NCI-H146 treated with DMSO at 0.1 percent for 48 hours (cell line): ENCODE measurements at regions not wholly inside any gene's neighbourhood (a gene's known extent, or its start where the extent isn't known, plus 50 kb on each side); places are given as distances from the start of the nearest gene placed in this dataset.
"Not testable (repeated sequence)": the region's sequence is repeated elsewhere in the genome, so short reads cannot be mapped to it uniquely, and the experiment has no call there.

ENCODE experiments used
- DNase-seq: peaks from one replicate; lab custom pipeline; 2025; ENCODE audit not compliant: unreplicated experiment; lab: John Stamatoyannopoulos, UW

DNA sequence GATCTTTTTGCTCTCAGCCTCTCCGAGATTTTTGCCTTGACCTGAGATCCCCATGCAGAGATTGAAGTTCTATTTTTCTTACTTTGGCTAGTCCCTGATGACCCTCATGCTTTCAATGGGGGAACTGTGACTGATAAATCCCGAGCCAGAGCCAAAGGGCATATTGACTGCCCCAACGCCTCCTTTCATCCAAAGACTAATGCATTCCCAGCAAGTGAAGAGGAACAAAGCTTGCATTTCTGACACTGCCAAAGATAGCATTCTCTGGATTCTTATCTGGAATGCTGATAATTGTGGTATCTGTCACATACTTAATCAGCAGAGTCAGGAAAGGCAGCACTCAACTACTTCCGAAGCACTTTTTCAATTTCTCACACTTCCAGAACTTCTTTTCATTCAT lies 152.3 kb upstream of the EGLN3 start:
- no peak for DNase-seq

DNA sequence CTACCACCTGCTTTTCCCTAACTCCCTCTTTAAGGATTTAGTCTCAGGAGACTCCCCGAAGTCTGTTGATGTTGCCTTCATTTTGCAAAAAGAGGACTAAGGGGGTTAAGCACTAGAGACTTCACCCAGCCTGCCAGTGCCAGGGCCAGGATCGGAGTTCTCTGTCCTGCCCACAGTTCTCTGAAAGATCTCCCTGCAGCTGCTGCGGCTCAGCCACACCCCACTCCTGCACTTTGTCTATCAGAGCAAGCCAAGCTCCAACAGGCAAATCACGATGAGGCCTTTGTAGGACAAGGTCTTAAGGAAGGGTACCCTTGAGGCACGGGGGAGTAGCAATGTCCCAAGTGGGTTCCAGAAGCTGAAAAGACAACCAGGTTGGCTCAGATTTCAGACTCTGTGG lies 148.8 kb upstream of the EGLN3 start:
- DNase-seq, result no peak

DNA sequence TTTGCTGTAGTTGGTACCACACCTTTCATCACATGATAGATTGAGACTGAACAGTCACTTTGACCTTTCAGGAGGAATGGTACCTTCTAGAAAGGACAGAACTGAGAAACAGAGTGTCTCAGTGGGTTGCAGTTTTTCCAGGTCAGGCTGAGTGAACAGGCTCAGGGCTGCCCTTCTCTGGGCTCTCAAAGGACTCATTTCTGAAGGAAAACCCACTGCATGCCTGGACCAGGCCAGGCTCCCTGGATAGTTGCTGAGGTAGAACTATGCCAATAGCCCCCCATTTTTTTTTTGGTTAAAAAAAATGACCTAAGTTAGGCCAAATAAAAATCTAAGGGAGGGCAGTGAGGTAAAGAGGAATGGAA lies 148.1 kb upstream of the EGLN3 start:
- DNase-seq, result no peak

DNA sequence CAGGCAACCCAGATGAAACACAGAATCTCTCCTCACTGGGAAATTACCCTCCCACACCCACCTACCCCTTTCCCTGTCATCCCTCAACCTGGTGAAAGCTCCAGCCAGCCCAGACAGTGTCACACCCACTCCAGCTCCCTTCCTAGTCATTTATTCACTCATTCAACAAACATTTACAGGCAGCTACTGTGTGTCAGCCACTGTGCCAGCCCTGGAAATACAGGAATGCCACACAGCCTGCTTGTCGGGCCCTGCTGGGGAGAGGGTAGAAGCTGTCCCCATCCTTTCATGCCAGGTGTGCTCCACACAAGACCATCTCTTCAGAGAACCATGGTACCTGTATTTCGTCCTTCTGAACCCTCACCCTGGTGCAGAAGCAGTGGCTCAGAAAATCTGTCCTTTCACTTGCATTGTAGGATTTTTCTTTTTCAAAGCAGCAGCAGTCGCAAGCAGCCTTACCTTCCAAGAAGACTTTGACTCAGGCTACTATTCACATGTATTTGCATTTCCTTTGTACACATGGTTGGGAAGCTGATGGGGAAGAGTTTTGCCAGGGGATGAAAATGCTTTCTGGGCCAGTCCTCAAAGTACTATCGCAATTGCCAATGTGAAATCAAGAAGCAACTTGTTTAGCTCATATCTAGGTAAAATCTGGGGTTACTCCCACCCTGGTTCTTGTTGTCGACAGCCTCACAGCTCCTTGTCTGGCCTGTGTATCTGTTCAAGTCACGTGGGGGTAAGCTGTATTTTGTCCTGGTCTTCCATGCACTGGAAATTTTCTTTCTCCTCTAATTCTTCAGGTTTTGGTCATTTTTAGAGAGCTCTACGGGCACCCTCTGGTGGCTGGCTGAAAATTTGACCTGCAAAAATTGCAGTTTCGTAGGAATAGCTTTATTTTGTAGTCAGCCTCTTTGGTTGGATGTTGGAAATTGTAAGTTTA lies 147.4 kb upstream of the EGLN3 start:
- DNase-seq, result no peak

- no peak for DNase-seq
These were observed 146.8 kb upstream of the EGLN3 start for GRCh38 chr14:34097644-34098043.

DNA sequence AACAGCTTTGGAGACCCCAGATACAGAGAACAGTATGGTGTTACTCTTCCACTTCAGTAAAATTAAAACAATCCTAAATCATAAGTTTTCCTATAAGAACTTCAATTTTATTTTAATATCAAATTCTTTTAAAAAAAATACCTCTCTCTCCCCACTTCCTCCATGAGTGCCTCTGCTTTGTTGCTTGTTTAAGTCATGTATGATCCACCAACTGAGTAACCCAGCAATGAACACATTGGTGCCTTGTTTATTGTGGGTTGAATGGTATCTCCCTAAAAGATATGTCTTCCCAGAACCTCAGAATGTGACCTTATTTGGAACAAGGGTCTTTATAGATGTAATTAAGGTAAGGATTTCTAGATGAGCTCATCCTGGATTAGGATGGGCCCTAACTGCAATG lies 143.5 kb upstream of the EGLN3 start:
- DNase-seq, result no peak

DNA sequence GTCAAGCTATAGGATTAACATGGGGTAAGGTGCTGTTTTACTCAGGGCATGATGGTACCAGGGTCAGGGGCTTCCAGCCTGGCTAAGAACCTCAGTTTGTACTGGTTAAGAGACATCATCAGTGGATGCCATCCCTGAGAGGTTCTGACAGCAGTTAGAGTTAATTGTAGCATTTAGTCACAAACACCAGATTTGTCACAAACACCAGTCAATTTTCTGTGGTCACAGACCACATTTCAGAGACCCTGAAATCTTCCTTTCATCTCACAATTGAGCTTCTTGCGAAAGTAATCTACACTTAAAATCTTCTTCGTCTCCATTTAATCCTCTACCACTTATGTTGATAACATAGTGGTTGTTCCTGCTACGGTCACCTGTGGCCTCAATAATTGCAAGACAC lies 143.0 kb upstream of the EGLN3 start:
- DNase-seq, result no peak

GRCh38 chr14:34090451-34090850 lies 139.6 kb upstream of the EGLN3 start:
- no peak for DNase-seq

- DNase-seq, result no peak
These were observed 138.0 kb upstream of the EGLN3 start for GRCh38 chr14:34088914-34089313.

GRCh38 chr14:34087571-34087970 lies 136.7 kb upstream of the EGLN3 start:
- no peak for DNase-seq

DNA sequence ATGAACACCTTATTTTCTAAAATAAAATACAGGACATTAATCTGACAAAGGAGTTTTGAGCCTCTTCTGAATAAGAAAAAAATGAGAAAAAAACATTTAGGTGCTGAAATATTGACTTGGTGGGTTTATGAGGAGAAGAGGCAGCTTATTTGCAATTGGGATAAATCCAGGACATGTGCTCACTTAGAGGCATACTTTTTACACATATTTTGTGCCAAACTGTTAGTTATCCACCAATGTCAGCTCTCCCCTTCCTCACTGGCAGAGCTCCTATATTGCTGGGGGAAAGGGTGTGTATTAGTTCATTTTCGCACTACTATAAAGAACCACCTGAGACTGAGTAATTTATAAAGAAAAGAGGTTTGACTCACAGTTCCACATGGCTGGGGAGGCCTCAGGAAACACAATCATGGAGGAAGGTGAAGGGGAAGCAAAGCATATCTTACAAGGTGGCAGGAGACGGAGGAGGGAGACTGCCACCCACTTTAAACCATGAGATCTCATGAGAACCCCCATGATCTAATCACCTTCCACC lies 135.4 kb upstream of the EGLN3 start:
- DNase-seq, result no peak

DNA sequence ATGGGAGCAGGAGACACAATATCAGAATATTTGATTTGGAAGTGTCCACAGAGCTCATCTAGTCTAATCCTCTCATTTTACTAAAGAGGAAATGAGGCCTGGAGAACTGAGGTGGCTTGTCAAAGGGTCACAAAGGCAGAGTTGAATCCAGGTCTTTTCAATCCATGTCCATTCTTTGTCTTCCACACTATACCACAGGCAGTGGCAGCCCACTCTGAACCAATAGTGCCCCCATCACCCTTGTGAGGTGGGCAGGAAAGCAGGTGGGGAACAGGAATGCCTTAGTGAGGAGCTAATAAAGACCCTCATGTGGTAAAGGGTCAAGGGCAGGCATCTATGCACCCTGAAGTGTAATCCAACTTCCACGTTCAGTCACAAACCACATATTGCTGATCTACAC lies 134.8 kb upstream of the EGLN3 start:
- no peak for DNase-seq

DNA sequence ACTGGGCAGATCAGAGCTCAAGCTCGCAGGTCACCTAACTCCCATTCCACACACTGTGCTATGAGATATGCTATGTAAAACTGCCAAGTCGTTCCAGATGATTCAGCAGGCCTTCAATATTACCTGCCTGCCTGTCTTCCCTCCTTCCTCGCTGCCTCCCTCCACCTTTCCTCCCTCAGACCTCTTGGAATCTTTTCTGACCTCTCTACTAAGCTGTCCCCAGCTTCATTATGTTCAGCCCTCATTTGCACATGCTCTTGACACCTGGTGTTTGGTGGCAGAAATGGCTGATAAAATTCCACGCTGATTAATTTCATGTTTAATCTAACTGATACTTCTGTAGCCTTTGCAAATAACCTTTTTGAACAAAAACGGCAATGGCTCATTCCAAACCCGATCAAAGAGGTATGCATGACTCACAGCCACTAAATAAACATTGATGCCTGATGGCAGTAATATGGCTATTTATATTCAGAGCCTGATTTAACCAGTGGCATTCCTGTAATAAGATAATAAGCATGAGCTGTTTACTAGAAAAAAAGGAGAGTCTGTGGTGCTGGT lies 130.8 kb upstream of the EGLN3 start:
- DNase-seq, result no peak

DNA sequence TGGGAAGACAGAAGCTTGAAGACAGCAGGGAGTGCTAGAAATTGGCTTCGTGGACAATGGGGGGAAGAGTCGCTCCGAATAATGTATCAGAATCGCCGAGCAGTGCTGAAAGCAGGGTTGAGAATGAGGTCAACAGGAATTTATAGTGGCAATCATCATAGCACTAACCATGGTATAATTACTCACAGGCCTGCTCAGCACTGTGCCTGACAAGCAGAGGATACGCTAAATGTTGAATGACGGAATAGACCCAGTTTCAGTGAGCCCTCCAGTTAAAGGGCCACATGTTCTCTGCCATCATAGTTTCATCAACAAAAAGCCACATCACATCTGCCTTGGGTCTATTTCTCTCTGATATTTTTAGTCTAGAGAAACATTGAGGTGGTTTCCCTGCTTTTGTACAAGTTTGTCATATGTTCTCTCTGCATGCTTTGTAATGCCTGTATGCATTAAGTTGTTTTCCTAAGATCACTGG lies 130.3 kb upstream of the EGLN3 start:
- no peak for DNase-seq

DNA sequence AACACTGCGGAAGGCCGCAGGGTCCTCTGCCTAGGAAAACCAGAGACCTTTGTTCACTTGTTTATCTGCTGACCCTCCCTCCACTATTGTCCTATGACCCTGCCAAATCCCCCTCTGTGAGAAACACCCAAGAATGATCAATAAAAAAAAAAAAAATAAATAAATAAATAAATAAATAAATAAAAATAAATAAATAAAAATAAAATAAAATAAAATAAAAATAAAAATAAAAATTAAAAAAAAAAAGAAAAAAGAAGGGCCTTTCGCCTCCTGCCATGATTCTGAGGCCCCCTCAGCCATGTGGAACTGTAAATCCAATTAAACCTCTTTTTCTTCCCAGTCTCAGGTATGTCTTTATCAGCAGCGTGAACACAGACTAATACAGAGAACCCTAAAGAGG lies 128.8 kb upstream of the EGLN3 start:
- not testable (repeated sequence) for DNase-seq

DNA sequence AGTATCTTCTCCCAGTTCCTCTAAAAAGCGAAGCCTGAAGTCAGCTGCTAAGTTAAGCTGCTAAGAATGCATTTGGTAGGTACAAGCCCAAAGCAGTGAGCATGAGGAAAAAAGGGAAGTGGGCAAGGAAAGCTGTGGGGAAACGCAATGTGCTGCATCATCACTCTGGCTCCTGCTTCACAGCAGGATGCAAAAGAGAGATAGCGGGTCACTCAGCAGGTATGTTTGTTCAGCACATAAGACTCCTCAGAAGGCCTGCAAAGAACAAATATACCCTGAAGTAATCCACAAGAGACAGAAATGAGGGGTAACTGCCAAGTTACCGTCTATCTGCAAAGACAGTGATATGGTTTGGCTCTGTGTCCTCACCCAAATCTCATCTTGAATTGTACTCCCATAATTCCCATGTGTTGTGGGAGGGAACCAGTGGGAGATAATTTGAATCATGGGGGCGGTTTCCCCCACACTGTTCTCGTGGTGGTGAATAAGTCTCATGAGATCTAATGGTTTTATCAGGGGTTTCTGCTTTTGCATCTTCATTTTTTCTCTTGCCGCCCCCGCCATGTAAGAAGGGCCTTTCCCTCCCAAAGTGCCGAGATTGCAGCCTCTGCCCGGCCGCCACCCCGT lies 127.4 kb upstream of the EGLN3 start:
- no peak for DNase-seq

DNA sequence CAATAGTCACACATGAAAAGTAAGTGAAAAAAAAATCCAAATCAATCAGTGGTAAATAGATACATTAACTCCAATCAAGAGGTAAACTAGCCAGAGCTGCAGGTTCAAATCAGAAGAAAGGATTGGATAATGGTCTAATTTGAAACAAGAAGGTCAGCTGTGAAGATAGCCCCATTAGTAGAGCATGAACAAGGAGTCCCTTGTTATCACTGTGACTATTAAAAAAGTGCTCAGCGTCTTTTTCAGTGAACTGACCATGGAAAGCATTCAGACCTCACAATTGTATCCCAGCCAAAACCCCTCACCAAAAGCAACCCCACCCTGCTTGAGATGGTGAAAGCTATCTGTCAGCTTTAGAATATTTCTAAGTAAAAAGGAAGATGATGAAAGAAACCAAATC lies 125.0 kb upstream of the EGLN3 start:
- DNase-seq, result no peak

- DNase-seq, result no peak
These were observed 124.3 kb upstream of the EGLN3 start for GRCh38 chr14:34075042-34075744.

DNA sequence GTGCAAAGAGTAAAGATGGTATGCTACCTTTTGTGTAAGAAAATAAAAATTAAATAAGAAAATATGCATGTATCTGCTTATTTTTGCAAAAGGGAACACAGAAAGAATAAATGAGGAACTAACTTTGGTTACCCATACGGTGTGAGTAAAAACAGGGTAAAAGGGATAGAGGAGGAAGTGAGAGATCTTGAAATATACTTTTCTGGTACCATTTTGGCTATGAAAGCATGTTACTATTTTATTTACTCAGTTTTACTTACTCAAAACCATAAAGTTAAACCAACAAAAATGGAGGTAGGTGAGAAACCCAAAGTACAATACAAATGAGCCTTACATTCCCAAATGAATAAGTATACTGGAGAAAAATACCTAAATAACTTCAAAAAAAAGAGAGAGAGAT lies 122.0 kb upstream of the EGLN3 start:
- no peak for DNase-seq

DNA sequence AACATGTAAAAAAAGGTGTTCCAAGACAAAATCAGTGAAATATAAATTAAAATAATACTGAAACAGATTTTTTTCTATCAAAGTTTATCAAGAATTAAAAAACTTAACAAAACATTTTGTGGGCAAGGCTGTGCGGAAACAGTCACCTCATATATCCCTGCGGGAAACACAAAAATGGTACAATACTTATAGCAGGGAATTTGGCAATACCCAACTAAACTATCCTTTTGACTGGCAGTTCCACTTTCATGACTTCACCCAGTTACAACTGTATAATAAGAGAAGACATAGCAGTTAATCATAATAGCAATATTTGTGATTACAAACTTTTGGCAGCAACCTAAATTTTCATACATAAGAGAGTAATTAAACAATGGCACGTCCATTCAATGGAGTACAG lies 121.5 kb upstream of the EGLN3 start:
- no peak for DNase-seq

DNA sequence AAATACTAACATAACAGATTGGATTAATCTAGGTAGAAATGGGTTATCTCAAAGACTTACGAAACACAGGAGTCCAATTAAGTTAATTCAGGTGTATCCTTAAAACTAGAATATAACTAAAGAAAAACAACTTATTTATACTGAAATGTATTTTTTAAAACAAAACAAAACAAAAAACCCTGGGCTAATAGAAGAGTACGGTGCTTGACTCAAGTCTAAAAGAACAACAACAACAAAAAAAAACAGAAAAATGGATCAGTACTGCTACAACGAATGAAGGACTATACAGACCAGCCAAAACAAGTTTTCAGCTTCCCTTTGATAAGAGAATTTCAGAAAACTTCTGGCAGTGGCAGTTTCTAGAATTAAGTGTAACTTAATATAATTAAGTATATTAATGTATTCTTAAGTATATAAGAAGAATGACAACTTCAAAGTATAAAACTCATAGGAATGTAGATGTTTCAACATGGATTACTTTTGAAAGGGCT lies 120.1 kb upstream of the EGLN3 start:
- DNase-seq, result no peak
